ENCODE measurements at regions not wholly inside any gene's neighbourhood (a gene's known extent, or its start where the extent isn't known, plus 50 kb on each side); places are given as distances from the start of the nearest gene placed in this dataset.

- Histone ChIP-seq H3K36me3 (no peaks in the 10 kb centered on the region), H3K9me3 (no peaks in the 10 kb centered on the region), H3K27ac (no peak overlapping the region), H3K4me1 (ENCODE audit: control insufficient read depth in 1 of 2, low read depth in 2 of 2) (no peaks in the 10 kb centered on the region), H3K4me3 (no peak overlapping the region), H3K27me3 (replicated peaks; ENCODE audit: insufficient read depth) (no peaks in the 10 kb centered on the region)
- ATAC-seq (ENCODE audit: insufficient number of reproducible peaks, low FRiP score, low read depth) = no peak
- TF ChIP-seq, protein P1, sequence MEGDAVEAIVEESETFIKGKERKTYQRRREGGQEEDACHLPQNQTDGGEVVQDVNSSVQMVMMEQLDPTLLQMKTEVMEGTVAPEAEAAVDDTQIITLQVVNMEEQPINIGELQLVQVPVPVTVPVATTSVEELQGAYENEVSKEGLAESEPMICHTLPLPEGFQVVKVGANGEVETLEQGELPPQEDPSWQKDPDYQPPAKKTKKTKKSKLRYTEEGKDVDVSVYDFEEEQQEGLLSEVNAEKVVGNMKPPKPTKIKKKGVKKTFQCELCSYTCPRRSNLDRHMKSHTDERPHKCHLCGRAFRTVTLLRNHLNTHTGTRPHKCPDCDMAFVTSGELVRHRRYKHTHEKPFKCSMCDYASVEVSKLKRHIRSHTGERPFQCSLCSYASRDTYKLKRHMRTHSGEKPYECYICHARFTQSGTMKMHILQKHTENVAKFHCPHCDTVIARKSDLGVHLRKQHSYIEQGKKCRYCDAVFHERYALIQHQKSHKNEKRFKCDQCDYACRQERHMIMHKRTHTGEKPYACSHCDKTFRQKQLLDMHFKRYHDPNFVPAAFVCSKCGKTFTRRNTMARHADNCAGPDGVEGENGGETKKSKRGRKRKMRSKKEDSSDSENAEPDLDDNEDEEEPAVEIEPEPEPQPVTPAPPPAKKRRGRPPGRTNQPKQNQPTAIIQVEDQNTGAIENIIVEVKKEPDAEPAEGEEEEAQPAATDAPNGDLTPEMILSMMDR (IDR thresholded peaks at IDR 0.05) = no peak
- no peak for DNase-seq (ENCODE audit: low spot score)
Measured at GRCh38 chr11:15641271-15642045, 526.7 kb downstream of the INSC start.

DNA sequence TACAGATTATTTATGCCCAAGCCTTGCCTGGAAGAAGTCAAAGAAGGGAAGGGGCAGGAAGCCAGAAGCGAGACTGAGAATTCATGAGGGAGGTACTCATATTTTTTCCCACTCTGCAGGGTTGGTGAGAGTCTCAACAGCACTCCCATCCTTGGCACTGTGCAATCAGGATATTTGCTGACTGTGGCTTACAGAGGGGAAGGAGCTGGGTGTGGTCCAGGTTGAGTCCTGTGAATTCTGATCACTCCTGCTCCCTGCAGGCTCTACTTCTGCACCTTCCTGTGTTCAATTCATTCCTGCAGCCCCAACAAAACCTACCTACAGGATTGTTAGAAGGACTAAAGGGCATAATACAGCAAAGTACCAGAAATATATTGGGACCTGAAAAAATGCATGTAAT, 530.5 kb downstream of the INSC start:
- no peaks in the 10 kb centered on the region for H3K4me1 ChIP-seq (ENCODE audit: control insufficient read depth in 1 of 2, low read depth in 2 of 2)
- H3K27ac ChIP-seq = no peak overlapping the region
- H3K27me3 ChIP-seq (replicated peaks; ENCODE audit: insufficient read depth) = no peaks in the 10 kb centered on the region
- no peaks in the 10 kb centered on the region for H3K9me3 ChIP-seq
- H3K36me3 ChIP-seq = no peaks in the 10 kb centered on the region
- TF ChIP-seq, protein P1 (IDR thresholded peaks at IDR 0.05) = no peak
- DNase-seq (ENCODE audit: low spot score) (no peak), ATAC-seq (ENCODE audit: insufficient number of reproducible peaks, low FRiP score, low read depth) (no peak)
- no peak overlapping the region for H3K4me3 ChIP-seq

DNA sequence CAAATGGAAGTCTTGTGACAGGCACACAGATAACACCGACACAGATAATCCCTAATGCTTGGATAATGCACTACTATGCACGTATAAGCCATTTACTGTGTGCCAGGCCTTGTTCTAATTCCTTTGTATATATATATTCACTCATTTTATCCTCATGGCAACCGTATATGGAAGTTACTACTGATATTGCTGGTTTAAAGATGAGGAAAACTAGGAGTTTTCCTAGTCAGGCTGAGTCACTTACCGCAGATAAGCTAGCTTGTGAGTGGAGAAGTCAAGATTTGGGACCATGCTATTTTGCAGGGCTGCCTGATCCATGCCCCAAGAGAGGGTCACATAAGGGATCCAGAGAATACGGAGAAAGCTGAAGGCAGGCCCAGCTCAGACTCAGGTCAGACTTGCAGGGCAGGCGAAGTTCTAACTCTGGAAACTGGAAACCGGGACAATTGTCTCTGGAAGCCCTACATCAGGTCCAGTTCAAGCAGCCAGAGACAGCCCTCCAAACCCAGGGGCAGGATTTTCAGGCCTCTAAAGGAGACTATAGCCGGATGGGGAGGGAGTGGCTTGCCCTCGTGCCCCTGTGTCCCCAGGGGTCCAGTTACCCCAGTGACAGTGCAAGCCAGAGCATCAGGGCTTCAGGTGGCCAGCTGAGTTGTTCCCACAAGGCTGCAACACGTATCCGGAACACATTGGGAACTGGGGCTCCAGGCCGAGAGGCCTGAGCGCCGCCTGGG, 534.8 kb downstream of the INSC start:
- DNase-seq (ENCODE audit: low spot score) (no peak), ATAC-seq (ENCODE audit: insufficient number of reproducible peaks, low FRiP score, low read depth) (no peak)
- Histone ChIP-seq H3K4me3 (no peak overlapping the region), H3K36me3 (no peaks in the 10 kb centered on the region), H3K4me1 (ENCODE audit: control insufficient read depth in 1 of 2, low read depth in 2 of 2) (peaks cover 4 to 6% of the 10 kb centered on the region in 2 donors), H3K9me3 (no peaks in the 10 kb centered on the region), H3K27me3 (replicated peaks; ENCODE audit: insufficient read depth) (no peaks in the 10 kb centered on the region), H3K27ac (no peak overlapping the region)
- TF ChIP-seq, protein P1 (IDR thresholded peaks at IDR 0.05) = no peak

- DNase-seq (ENCODE audit: low spot score) (peak; percentile 67), ATAC-seq (ENCODE audit: insufficient number of reproducible peaks, low FRiP score, low read depth) (peak; percentile 78)
- Histone ChIP-seq H3K9me3 (no peaks in the 10 kb centered on the region), H3K27ac (peak overlapping the region; percentile 42 to 48), H3K27me3 (replicated peaks; ENCODE audit: insufficient read depth) (no peaks in the 10 kb centered on the region), H3K4me1 (ENCODE audit: control insufficient read depth in 1 of 2, low read depth in 2 of 2) (peaks cover 4 to 6% of the 10 kb centered on the region in 2 donors), H3K36me3 (no peaks in the 10 kb centered on the region), H3K4me3 (peak overlapping the region; percentile 78)
- TF ChIP-seq, protein P1 (IDR thresholded peaks at IDR 0.05) = peak; percentile 99
Measured at GRCh38 chr11:15650105-15650938, 535.6 kb downstream of the INSC start.

- H3K27me3 ChIP-seq (replicated peaks; ENCODE audit: insufficient read depth) = no peaks in the 10 kb centered on the region
- no peaks in the 10 kb centered on the region for H3K9me3 ChIP-seq
- H3K4me1 ChIP-seq (ENCODE audit: control insufficient read depth in 1 of 2, low read depth in 2 of 2) = peaks cover 4 to 6% of the 10 kb centered on the region in 2 donors
- no peak overlapping the region for H3K27ac ChIP-seq
- no peak for DNase-seq (ENCODE audit: low spot score)
- H3K4me3 ChIP-seq = no peak overlapping the region
- TF ChIP-seq, protein P1 (IDR thresholded peaks at IDR 0.05) = no peak
- no peaks in the 10 kb centered on the region for H3K36me3 ChIP-seq
- ATAC-seq (ENCODE audit: insufficient number of reproducible peaks, low FRiP score, low read depth) = no peak
Measured at GRCh38 chr11:15651033-15651432, 536.3 kb downstream of the INSC start.

All from thoracic aorta (tissue), 2 donors.